GM12801 (cell line): ENCODE measurements at regions not wholly inside any gene's neighbourhood (a gene's known extent, or its start where the extent isn't known, plus 50 kb on each side); places are given as distances from the start of the nearest gene placed in this dataset.

ENCODE experiments used
- TF ChIP-seq, protein P1 (sequence below): IDR thresholded peaks from one replicate; pipeline ENCODE4 v1.5.1; 2011; ENCODE audit warnings: control low read depth; ENCODE audit not compliant: insufficient read length; ENCODE audit errors: extremely low read depth

- TF ChIP-seq, protein P1, sequence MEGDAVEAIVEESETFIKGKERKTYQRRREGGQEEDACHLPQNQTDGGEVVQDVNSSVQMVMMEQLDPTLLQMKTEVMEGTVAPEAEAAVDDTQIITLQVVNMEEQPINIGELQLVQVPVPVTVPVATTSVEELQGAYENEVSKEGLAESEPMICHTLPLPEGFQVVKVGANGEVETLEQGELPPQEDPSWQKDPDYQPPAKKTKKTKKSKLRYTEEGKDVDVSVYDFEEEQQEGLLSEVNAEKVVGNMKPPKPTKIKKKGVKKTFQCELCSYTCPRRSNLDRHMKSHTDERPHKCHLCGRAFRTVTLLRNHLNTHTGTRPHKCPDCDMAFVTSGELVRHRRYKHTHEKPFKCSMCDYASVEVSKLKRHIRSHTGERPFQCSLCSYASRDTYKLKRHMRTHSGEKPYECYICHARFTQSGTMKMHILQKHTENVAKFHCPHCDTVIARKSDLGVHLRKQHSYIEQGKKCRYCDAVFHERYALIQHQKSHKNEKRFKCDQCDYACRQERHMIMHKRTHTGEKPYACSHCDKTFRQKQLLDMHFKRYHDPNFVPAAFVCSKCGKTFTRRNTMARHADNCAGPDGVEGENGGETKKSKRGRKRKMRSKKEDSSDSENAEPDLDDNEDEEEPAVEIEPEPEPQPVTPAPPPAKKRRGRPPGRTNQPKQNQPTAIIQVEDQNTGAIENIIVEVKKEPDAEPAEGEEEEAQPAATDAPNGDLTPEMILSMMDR, result no peak
Measured at GRCh38 chr16:65776639-65777183, 589.8 kb upstream of the CDH5 start.

- TF ChIP-seq, protein P1, result no peak
Measured at GRCh38 chr16:65775829-65776228, 590.7 kb upstream of the CDH5 start.

DNA sequence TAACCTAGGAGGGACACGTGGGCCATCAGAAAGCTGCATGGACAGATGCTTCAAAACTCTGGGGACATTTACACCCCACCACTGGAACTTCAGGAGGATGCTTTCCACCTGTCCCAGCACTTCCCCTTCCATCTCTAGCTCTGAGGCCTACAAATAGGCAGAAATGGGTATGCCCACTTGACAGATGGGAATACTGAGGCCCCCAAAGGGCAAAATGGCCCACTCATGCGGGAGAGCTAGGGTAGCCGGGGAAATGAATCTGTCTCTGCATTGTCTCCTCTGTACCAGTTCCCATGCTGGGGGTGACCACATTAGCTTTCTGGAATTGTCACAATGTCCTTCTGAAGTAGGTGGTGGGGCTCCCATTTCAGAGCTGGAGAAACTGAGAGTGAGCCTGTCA lies 592.1 kb upstream of the CDH5 start:
- TF ChIP-seq, protein P1, result no peak

- TF ChIP-seq, protein P1, result no peak
Measured at GRCh38 chr16:65773301-65773874, 593.1 kb upstream of the CDH5 start.

- TF ChIP-seq, protein P1, result no peak
Measured at GRCh38 chr16:65772134-65772732, 594.3 kb upstream of the CDH5 start.

GRCh38 chr16:65771707-65772106 lies 594.8 kb upstream of the CDH5 start:
- TF ChIP-seq, protein P1, result no peak

- TF ChIP-seq, protein P1, result no peak
Measured at GRCh38 chr16:65770752-65771151, 595.7 kb upstream of the CDH5 start.
